BLaER1 treated with 17β-estradiol and CSF1 and Interleukin-3, amounts not matched to agents 10 nM and 100 nM (cell line): ENCODE measurements at regions not wholly inside any gene's neighbourhood (a gene's known extent, or its start where the extent isn't known, plus 50 kb on each side); places are given as distances from the start of the nearest gene placed in this dataset.

Experiments used
- H3K27ac ChIP-seq, 11 experiments: shearing (Covaris generic); formaldehyde crosslinking; 2 replicates each; pipeline ENCODE4 v1.8.1; 2022
- H3K27me3 ChIP-seq, 11 experiments: shearing (Covaris generic); formaldehyde crosslinking; 2 replicates each; pipeline ENCODE4 v1.8.1; 2022
- H3K36me3 ChIP-seq, 11 experiments: shearing (Covaris generic); formaldehyde crosslinking; 2 replicates each; pipeline ENCODE4 v1.8.1; 2022
- H3K4me1 ChIP-seq, 10 experiments: shearing (Covaris generic); formaldehyde crosslinking; 2 replicates each; pipeline ENCODE4 v1.8.1; 2022
- H3K4me2 ChIP-seq, 11 experiments: shearing (Covaris generic); formaldehyde crosslinking; 2 replicates each; pipeline ENCODE4 v1.8.1; 2022
- H3K4me3 ChIP-seq, 10 experiments: shearing (Covaris generic); formaldehyde crosslinking; 2 replicates each; pipeline ENCODE4 v1.8.1; 2022
- H3K9ac ChIP-seq, 11 experiments: shearing (Covaris generic); formaldehyde crosslinking; 2 replicates each; pipeline ENCODE4 v1.8.1; 2022
- H3K9me3 ChIP-seq, 11 experiments: shearing (Covaris generic); formaldehyde crosslinking; replicated peaks in 1 of 11; 2 replicates each; pipeline ENCODE4 v1.8.1; 2022
- H4K20me1 ChIP-seq, 11 experiments: shearing (Covaris generic); formaldehyde crosslinking; 2 replicates each; pipeline ENCODE4 v1.8.1; 2022
- Cebpa-rat ChIP-seq, 11 experiments: shearing (Covaris generic); IDR thresholded peaks; 2 replicates each; pipeline ENCODE4 v1.8.1; 2022

GRCh38 chr6:10202581-10202980 is 212.3 kb downstream of the TFAP2A start:
- Histone ChIP-seq H3K4me1 (peaks cover 0 to 38% (median 17%) of the 10 kb centered on the region in 10 experiments; a peak in 13 of 20 replicates), H3K9me3 (peaks cover 0 to 17% (median 6%) of the 10 kb centered on the region in 11 experiments; a peak in 11 of 22 replicates), H3K27me3 (no peaks in the 10 kb centered on the region), H3K36me3 (no peaks in the 10 kb centered on the region), H4K20me1 (no peaks in the 10 kb centered on the region), H3K4me3 (no peak overlapping the region), H3K4me2 (no peak overlapping the region), H3K27ac (no peak overlapping the region), H3K9ac (no peak overlapping the region)
- no peak for TF ChIP-seq Cebpa-rat (IDR thresholded peaks at IDR 0.05)

- H3K36me3 ChIP-seq, result no peaks in the 10 kb centered on the region
- H3K4me1 ChIP-seq, result peaks cover 0 to 32% (median 17%) of the 10 kb centered on the region in 10 experiments; a peak in 13 of 20 replicates
- H3K4me3 ChIP-seq, result no peak overlapping the region
- H3K27me3 ChIP-seq, result no peaks in the 10 kb centered on the region
- peaks cover 0 to 13% (median 6%) of the 10 kb centered on the region in 11 experiments; a peak in 11 of 22 replicates for H3K9me3 ChIP-seq
- no peak overlapping the region for H3K9ac ChIP-seq
- H3K4me2 ChIP-seq, result no peak overlapping the region
- H4K20me1 ChIP-seq, result no peaks in the 10 kb centered on the region
- no peak for TF ChIP-seq Cebpa-rat (IDR thresholded peaks at IDR 0.05)
- H3K27ac ChIP-seq, result no peak overlapping the region
Observed at GRCh38 chr6:10201606-10202510, 213.0 kb downstream of the TFAP2A start.

- Histone ChIP-seq H3K27me3 (no peaks in the 10 kb centered on the region), H4K20me1 (no peaks in the 10 kb centered on the region), H3K4me1 (peaks cover 0 to 7% (median 5%) of the 10 kb centered on the region in 10 experiments; a peak in 9 of 20 replicates), H3K4me2 (no peak overlapping the region), H3K36me3 (no peaks in the 10 kb centered on the region), H3K9ac (no peak overlapping the region), H3K9me3 (peaks cover 0 to 7% (median 6%) of the 10 kb centered on the region in 11 experiments; a peak in 9 of 22 replicates), H3K4me3 (no peak overlapping the region), H3K27ac (no peak overlapping the region)
- no peak for TF ChIP-seq Cebpa-rat (IDR thresholded peaks at IDR 0.05)
Observed at GRCh38 chr6:10196090-10196489, 218.8 kb downstream of the TFAP2A start.

GRCh38 chr6:10194816-10195672 is 219.8 kb downstream of the TFAP2A start:
- peak overlapping the region in 6 of 11 experiments; percentile 0 to 42 (median 27); a peak in 7 of 22 replicates for H3K4me2 ChIP-seq
- no peak overlapping the region for H3K4me3 ChIP-seq
- no peaks in the 10 kb centered on the region for H4K20me1 ChIP-seq
- H3K4me1 ChIP-seq, result peaks cover 0 to 7% (median 5%) of the 10 kb centered on the region in 10 experiments; a peak in 9 of 20 replicates
- peaks cover 0 to under 1% (median 0%) of the 10 kb centered on the region in 11 experiments; a peak in 1 of 22 replicates for H3K9me3 ChIP-seq
- no peak overlapping the region for H3K27ac ChIP-seq
- no peak for TF ChIP-seq Cebpa-rat (IDR thresholded peaks at IDR 0.05)
- no peak overlapping the region for H3K9ac ChIP-seq
- no peaks in the 10 kb centered on the region for H3K36me3 ChIP-seq
- no peaks in the 10 kb centered on the region for H3K27me3 ChIP-seq

GRCh38 chr6:10193321-10193720 is 221.6 kb downstream of the TFAP2A start:
- Histone ChIP-seq H3K27ac (no peak overlapping the region), H3K4me2 (no peak overlapping the region), H3K36me3 (no peaks in the 10 kb centered on the region), H4K20me1 (no peaks in the 10 kb centered on the region), H3K9ac (no peak overlapping the region), H3K27me3 (no peaks in the 10 kb centered on the region), H3K4me1 (peaks cover 0 to 7% (median 5%) of the 10 kb centered on the region in 10 experiments; a peak in 9 of 20 replicates), H3K4me3 (no peak overlapping the region), H3K9me3 (no peaks in the 10 kb centered on the region)
- no peak for TF ChIP-seq Cebpa-rat (IDR thresholded peaks at IDR 0.05)

GRCh38 chr6:10190042-10190441 is 224.8 kb downstream of the TFAP2A start:
- Histone ChIP-seq H3K9ac (no peak overlapping the region), H3K27ac (no peak overlapping the region), H3K36me3 (no peaks in the 10 kb centered on the region), H3K4me2 (no peak overlapping the region), H3K27me3 (no peaks in the 10 kb centered on the region), H3K9me3 (no peaks in the 10 kb centered on the region), H3K4me3 (no peak overlapping the region), H4K20me1 (no peaks in the 10 kb centered on the region), H3K4me1 (peaks cover 1 to 8% (median 5%) of the 10 kb centered on the region in 10 experiments; a peak in 17 of 20 replicates)
- no peak for TF ChIP-seq Cebpa-rat (IDR thresholded peaks at IDR 0.05)

- H3K4me2 ChIP-seq, result peak overlapping the region in 8 of 11 experiments; percentile 2 to 72 (median 52); a peak in 13 of 22 replicates
- no peak for TF ChIP-seq Cebpa-rat (IDR thresholded peaks at IDR 0.05)
- H3K9me3 ChIP-seq, result no peaks in the 10 kb centered on the region
- no peaks in the 10 kb centered on the region for H3K27me3 ChIP-seq
- peak overlapping the region in 1 of 11 experiments; percentile 35; a peak in 3 of 22 replicates for H3K27ac ChIP-seq
- peaks cover 0 to 16% (median 8%) of the 10 kb centered on the region in 10 experiments; a peak in 10 of 20 replicates for H3K4me1 ChIP-seq
- H3K9ac ChIP-seq, result no peak overlapping the region
- H3K4me3 ChIP-seq, result no peak overlapping the region
- no peaks in the 10 kb centered on the region for H3K36me3 ChIP-seq
- no peaks in the 10 kb centered on the region for H4K20me1 ChIP-seq
Observed at GRCh38 chr6:10184371-10185227, 230.3 kb downstream of the TFAP2A start.
